ENCODE measurements at regions not wholly inside any gene's neighbourhood (a gene's known extent, or its start where the extent isn't known, plus 50 kb on each side); places are given as distances from the start of the nearest gene placed in this dataset.
"Not testable (repeated sequence)": the region's sequence is repeated elsewhere in the genome, so short reads cannot be mapped to it uniquely, and the experiment has no call there.

- DNase-seq (ENCODE audit: low read depth in 2 of 2): no peak
Observed at GRCh38 chr2:49861821-49862220, 707.5 kb upstream of the FSHR start.

GRCh38 chr2:49860834-49861233 lies 706.5 kb upstream of the FSHR start:
- DNase-seq (ENCODE audit: low read depth in 2 of 2): no peak

DNA sequence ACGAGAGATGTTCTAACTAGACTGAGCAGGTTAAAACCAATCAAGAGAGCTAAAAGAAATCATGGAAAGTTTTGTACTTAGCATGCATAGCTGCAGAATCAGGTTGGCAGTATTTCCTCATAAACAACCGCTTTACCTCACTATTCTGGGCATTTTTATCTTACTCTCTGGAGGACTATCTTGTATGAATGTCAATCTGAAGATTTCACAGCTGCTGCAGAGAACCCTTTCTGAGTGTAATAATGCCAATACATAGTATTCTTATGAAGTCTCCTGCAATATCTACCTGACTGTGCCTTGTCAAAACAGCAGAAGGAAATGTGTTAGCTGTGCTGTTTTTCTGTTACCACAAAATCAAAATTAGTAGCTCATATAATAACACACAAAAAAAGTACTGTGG lies 705.9 kb upstream of the FSHR start:
- DNase-seq (ENCODE audit: low read depth in 2 of 2): no peak

DNA sequence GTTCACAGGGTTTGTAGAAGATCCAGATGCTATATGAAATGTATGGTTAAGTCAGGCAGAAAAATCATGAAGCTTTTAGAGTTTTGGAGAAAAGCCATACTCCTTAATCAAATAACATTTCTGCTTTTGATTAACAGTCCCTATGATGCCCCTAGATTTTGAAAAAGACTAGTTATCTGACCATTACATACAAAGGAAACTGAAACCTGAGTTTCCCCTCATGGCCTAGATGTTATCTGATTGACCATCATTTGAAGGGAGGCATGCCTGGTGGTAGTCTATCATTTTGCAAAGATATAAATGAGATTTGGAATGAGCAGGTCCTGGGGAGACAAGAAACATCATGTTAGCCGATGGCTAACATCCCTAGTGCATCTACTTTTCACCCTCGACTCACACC lies 704.3 kb upstream of the FSHR start:
- no peak for DNase-seq (ENCODE audit: low read depth in 2 of 2)

DNA sequence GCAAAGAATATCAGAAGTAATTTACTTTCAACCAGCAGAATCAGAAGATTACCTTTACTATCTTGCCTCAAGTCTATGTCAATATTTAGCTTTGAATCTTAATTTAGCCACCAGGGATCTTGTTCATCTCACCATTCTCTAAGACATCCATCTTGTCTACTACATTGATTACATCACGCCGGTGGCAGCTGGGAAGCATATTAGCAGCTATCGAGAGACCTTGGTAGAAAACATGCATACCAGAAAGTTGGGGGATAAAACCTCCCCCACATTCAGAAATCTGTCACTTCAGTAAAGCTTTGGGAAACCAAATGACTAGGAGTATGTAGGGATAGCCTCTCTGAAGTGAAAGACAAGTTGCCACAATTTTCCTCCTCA lies 703.8 kb upstream of the FSHR start:
- no peak for DNase-seq (ENCODE audit: low read depth in 2 of 2)

DNA sequence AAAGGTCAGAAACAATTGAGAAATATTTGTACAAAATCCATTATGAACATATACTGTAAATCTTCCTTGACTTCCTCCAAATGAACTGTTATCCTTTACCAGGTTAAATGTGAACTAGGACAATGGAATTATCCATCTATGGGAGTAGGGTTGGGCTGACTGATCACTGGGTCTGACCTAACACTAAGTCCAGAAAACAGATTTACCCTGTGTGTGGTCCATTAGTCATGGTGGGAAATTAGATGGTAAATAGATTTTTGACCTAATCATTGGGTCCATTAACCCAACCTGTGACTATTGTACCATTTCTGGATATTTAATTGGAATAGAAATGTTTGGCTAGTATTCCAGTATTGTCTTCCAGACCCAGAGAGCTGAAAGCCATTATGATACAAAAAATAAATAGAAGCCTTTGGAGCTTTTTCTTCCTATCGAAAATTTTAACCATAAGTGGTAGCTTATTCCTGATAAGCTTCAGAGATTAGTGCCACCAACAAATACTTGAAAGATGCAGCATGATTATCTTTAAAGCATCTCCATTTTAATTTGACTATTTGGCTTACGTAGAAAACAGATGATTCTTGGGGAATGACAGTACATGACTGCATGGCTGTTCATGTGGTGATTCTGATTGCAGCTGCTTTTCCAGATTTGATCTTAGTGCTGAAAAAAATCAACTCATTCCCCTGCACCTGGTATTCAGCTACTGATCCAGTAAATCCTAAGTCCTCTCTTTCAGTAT lies 703.2 kb upstream of the FSHR start:
- DNase-seq (ENCODE audit: low read depth in 2 of 2): no peak

GRCh38 chr2:49845671-49846070 lies 691.4 kb upstream of the FSHR start:
- DNase-seq (ENCODE audit: low read depth in 2 of 2): no peak

GRCh38 chr2:49845021-49845420 lies 690.7 kb upstream of the FSHR start:
- no peak for DNase-seq (ENCODE audit: low read depth in 2 of 2)

DNA sequence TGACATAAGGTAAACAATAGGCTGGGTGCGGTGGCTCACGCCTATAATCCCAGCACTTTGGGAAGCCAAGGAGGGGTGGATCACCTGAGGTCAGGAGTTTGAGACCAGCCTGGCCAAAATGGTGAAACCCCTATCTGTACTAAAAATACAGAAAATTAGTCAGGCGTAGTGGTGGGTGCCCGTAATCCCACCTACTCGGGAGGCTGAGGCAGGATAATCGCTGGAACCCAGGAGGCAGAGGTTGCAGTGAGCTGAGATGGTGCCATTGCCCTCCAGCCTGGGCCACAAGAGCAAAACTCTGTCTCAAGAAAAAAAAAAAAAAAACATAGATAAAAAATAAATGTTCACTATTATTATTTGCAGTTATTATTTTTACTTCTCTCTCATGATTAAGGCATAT lies 689.8 kb upstream of the FSHR start:
- not testable (repeated sequence) for DNase-seq (ENCODE audit: low read depth in 2 of 2)

DNA sequence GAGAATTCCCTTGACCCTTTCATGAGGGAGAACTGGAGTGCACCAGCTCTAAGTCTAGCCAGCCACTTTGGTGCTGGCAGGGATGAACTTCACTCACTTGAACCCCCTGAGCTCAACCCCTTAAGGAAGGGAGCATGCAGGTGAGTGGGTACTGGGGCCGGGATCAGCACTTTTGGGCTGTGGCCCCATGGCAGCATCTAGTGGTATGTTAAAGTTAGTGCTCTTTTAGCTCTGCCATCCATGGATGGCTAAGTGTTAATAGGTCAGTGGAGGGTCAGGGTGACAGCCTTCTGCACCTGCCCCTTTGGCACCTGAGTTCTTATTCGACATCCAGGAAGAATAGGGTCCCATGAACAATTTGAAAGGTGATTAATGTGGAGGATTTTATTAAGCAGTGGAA lies 689.0 kb upstream of the FSHR start:
- DNase-seq (ENCODE audit: low read depth in 2 of 2): no peak

DNA sequence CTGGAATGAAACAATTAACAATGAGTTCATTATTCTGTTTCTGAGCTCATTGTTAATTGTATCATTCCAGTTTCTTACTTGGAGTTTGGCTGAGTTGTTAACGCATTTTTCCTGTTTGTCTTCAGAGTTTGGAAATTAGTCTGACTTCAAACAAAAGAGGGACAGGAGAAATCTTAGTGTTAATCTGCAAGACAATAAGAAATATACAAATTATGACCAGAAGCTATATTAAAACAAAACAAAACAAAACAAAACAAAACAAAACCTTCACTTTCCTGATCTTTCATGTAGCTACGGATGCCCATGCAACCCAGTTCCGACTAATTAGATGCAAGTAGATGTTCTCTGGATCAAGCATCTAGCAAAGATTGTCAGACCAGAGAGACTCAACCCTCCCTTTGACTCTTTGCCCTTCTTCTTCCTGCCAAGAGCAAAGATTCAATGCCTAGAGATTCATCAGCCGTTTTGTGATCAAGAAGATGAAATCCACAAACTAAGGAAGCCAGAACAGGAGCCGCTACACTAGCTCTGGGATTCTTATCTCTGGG lies 686.2 kb upstream of the FSHR start:
- no peak for DNase-seq (ENCODE audit: low read depth in 2 of 2)

- no peak for DNase-seq (ENCODE audit: low read depth in 2 of 2)
Observed at GRCh38 chr2:49839818-49840217, 685.5 kb upstream of the FSHR start.

GRCh38 chr2:49837561-49838293 lies 683.4 kb upstream of the FSHR start:
- DNase-seq (ENCODE audit: low read depth in 2 of 2): no peak

DNA sequence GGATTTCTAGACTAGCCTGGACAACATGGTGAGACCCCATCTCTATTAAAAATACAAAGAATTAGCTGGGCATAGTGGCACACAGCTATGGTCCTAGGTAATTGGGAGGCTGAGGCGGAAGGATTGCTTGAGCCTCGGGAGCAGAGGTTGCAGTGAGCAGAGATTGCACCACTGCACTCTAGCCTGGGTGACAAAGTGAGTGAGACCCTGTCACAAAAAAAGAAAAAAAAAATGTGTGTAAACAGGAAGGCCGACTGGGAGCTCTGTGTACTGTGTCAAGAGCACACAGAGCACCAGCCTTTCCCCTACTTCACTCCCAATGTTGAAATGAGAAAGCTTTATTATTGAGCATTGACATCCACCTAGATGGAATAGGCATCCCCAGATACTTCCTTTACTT lies 681.7 kb upstream of the FSHR start:
- no peak for DNase-seq (ENCODE audit: low read depth in 2 of 2)

- no peak for DNase-seq (ENCODE audit: low read depth in 2 of 2)
Observed at GRCh38 chr2:49834433-49834832, 680.1 kb upstream of the FSHR start.

DNA sequence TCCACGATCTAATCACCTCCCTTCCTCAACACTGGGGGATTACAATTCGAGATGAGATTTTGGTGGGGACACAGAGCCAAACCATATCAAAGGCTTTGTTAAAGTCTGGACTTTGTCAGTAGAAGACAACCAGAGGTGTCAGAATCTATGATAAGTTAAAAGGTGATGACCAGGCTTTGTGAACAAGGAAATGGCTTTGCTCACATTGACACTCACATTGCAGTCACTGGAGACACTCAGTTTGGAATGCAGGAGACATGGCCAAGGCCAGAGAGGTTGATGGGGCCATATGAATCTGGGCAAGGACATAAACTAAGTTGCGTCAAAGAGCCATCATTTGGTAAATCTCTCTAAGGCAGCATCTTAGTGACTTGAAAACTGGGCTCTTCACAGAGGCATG lies 678.2 kb upstream of the FSHR start:
- DNase-seq (ENCODE audit: low read depth in 2 of 2): no peak

DNA sequence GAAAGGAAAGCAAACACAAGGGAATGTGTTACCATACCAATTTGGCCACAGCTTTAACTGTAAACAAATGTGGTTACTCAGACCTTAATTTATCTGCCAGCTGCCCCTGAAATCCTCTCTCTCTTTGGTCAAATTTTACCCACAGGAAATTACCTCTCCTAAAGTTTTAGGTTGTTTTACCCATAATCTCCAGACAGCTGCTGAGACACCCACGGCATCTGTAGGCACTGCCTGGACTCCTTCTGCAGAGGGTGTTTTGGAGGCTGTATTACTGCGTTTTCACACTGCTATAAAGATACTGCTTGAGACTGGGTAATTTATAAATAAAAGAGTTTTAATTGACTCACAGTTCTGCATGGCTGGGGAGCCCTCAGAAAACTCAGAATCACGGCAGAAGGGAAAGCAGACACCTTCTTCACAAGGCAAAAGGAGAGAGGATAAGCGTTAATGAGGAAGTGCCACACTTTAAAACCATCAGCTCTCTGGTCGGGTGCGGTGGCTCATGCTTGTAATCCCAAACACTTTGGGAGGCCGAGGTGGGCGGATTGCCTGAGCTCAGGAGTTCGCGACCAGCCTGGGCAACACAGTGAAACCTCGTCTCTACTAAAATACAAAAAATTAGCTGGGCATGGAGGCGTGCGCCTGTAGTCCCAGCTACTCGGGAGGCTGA lies 677.5 kb upstream of the FSHR start:
- DNase-seq (ENCODE audit: low read depth in 2 of 2): no peak

DNA sequence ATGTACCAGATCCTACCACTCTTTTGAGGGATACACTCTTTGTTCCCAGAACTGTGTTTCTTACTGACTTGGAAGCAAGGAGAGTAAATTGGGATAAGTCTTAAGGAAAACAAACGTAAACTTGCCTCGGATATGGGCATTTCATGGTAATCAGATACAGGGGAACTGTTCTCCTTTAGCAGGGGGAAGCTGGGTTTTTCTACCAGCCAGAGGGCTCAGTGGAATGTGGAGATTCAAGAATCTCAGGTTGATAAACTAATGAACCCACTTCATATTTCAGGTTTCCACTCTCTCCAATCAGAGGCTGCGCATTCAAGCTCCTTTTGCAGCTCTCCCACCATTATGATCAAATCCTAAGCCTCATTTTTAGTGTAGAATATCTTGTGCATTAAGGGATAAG lies 676.5 kb upstream of the FSHR start:
- no peak for DNase-seq (ENCODE audit: low read depth in 2 of 2)

- DNase-seq (ENCODE audit: low read depth in 2 of 2): no peak
Observed at GRCh38 chr2:49827366-49827765, 673.1 kb upstream of the FSHR start.

- no peak for DNase-seq (ENCODE audit: low read depth in 2 of 2)
Observed at GRCh38 chr2:49813208-49813607, 658.9 kb upstream of the FSHR start.

- no peak for DNase-seq (ENCODE audit: low read depth in 2 of 2)
Observed at GRCh38 chr2:49812730-49813129, 658.4 kb upstream of the FSHR start.

DNA sequence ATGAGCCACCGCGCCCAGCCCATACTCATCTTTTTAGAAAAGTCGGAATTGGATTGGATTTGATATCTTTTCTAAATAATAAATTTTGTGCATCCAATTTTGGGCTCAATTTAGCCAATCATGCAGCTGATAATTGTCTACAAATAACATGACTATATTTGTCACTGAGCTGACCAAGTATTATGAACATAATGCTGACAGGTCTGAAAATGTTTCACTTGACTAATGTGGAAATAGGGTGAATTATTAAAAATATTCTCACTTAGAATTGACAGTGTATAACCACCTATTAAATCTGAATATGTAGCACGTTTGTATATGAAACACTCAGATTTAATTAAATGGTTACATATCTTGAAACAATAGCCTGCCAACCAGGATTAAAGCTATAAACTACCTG lies 657.2 kb upstream of the FSHR start:
- DNase-seq (ENCODE audit: low read depth in 2 of 2): no peak

DNA sequence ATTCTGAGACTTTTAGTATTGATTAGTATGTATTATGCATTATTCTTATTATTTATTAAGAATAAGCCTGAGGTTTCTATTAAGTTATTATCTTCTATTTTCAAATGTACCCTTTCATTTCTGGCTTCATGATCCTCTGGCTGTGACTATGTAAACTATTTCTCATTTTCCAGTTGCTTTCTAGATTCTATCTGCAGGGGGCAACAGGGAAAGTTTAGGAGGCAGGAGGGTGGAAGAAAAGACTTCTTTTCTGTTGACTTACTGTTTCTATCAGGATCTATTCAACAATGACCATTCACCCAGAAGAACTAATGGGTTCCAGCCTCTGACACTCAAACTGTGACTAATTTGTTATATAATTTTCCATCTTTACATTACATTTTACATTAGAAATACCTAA lies 653.4 kb upstream of the FSHR start:
- no peak for DNase-seq (ENCODE audit: low read depth in 2 of 2)
